Astrocyte of the cerebellum (primary cell): ENCODE measurements at regions not wholly inside any gene's neighbourhood (a gene's known extent, or its start where the extent isn't known, plus 50 kb on each side); places are given as distances from the start of the nearest gene placed in this dataset.

ENCODE experiments used
- DNase-seq: peaks from one replicate; pipeline ENCODE4 v3.0.0-alpha.2; 2011; ENCODE audit warnings: low read depth
- H3K4me3 ChIP-seq: 2 replicates; pipeline ENCODE4 v1.5.1; 2011; ENCODE audit warnings: mild to moderate bottlenecking, low read depth, low read length, moderate library complexity
- CTCF ChIP-seq: IDR thresholded peaks from 2 replicates; pipeline ENCODE4 v1.5.1; 2012; ENCODE audit warnings: low read length, low read depth, moderate library complexity, mild to moderate bottlenecking; ENCODE audit errors: missing control alignments
- in situ Hi-C: cut with HindIII; loops from 2 replicates; pipeline ENCODE4 v1.10.0; 2017; ENCODE audit warnings: low sequenced_read_pairs

- no peak for TF ChIP-seq CTCF
- no peak for DNase-seq
- H3K4me3 ChIP-seq: no peak overlapping the region
- in situ Hi-C loops: no loop called here
Measured at GRCh38 chr10:10777279-10777678, 240.4 kb upstream of the CELF2 start.

- H3K4me3 ChIP-seq: no peak overlapping the region
- DNase-seq: no peak
- no peak for TF ChIP-seq CTCF
- in situ Hi-C loops: no loop called here
Measured at GRCh38 chr10:10777723-10778122, 239.9 kb upstream of the CELF2 start.

GRCh38 chr10:10778959-10779358 lies 238.7 kb upstream of the CELF2 start:
- in situ Hi-C loops: no loop called here
- H3K4me3 ChIP-seq: no peak overlapping the region
- no peak for DNase-seq
- TF ChIP-seq CTCF: no peak

GRCh38 chr10:10779511-10779910 lies 238.2 kb upstream of the CELF2 start:
- in situ Hi-C loops: no loop called here
- H3K4me3 ChIP-seq: no peak overlapping the region
- TF ChIP-seq CTCF: no peak
- DNase-seq: no peak

GRCh38 chr10:10780746-10781145 lies 236.9 kb upstream of the CELF2 start:
- no peak for TF ChIP-seq CTCF
- no peak overlapping the region for H3K4me3 ChIP-seq
- in situ Hi-C loops: no loop called here
- DNase-seq: no peak

GRCh38 chr10:10782603-10783002 lies 235.1 kb upstream of the CELF2 start:
- in situ Hi-C loops: no loop called here
- TF ChIP-seq CTCF: no peak
- DNase-seq: no peak
- H3K4me3 ChIP-seq: no peak overlapping the region

- in situ Hi-C loops: loop anchor here (5.0 kb wide), 1 partner anchor 37 kb away; no protein-coding TSS in a partner anchor
- no peak for TF ChIP-seq CTCF
- no peak for DNase-seq
- no peak overlapping the region for H3K4me3 ChIP-seq
Measured at GRCh38 chr10:10785627-10786026, 232.0 kb upstream of the CELF2 start.
